SW 1271 (cell line): ENCODE measurements at regions not wholly inside any gene's neighbourhood (a gene's known extent, or its start where the extent isn't known, plus 50 kb on each side); places are given as distances from the start of the nearest gene placed in this dataset.
"Not testable (repeated sequence)": the region's sequence is repeated elsewhere in the genome, so short reads cannot be mapped to it uniquely, and the experiment has no call there.

Experiments
- DNase-seq, 2 experiments: peaks; one replicate each; lab custom pipeline; 2025; lab: John Stamatoyannopoulos, UW

GRCh38 chr9:105022545-105022944 is 94.6 kb upstream of the ABCA1 start:
- DNase-seq = not testable (repeated sequence)

DNA sequence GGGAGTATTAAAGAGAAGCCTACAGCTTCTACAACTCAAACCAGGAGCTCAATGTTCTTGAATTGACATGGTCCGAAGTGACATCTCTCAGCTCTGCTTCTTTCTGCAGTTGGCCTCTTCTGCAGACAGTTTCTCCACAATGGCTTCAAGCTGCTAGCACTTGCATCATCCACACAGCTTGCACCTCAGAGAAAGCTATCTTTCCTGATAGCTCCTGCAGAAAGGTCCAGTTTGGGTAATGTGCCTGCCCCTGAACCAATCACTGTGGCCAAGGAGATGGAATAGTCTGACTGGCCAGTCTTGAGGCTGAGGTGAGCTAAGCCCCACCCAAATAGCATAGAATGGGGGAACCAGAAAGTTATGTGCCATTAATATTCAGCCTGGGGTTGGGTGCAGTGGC is 95.8 kb upstream of the ABCA1 start:
- DNase-seq = no peak

DNA sequence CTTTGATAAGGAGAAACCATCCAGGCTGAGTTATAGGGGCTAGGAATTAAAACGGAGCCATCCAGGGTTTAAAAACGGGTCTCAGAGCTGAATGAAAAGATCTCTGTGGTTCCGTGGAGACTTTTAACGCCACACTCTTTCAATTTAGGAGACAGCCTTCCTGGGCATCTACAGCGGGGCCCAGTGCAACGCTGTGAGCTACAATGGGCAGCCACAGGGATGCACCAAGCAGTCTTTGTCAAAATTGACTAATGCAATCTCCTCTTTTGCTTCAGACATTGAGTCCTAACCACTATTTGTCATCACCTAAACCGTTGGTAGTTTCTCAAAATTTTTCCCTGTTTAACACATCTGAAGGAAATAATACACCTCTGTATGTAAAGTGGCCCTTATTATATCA is 96.6 kb upstream of the ABCA1 start:
- DNase-seq = no peak

- no peak for DNase-seq
Observed at GRCh38 chr9:105026451-105026850, 98.5 kb upstream of the ABCA1 start.

- DNase-seq = no peak
Observed at GRCh38 chr9:105027084-105027483, 99.1 kb upstream of the ABCA1 start.

- DNase-seq = no peak
Observed at GRCh38 chr9:105030285-105030684, 102.3 kb upstream of the ABCA1 start.

- DNase-seq = no peak
Observed at GRCh38 chr9:105037139-105037538, 109.2 kb upstream of the ABCA1 start.

GRCh38 chr9:105038051-105038450 is 110.1 kb upstream of the ABCA1 start:
- DNase-seq = no peak

GRCh38 chr9:105039175-105039799 is 111.3 kb upstream of the ABCA1 start:
- no peak for DNase-seq

GRCh38 chr9:105043370-105043936 is 115.5 kb upstream of the ABCA1 start:
- no peak for DNase-seq

GRCh38 chr9:105044518-105044917 is 116.6 kb upstream of the ABCA1 start:
- no peak for DNase-seq

GRCh38 chr9:105046907-105047741 is 119.2 kb upstream of the ABCA1 start:
- no peak for DNase-seq

GRCh38 chr9:105047742-105048041 is 119.7 kb upstream of the ABCA1 start:
- no peak for DNase-seq

- DNase-seq = no peak
Observed at GRCh38 chr9:105048331-105048730, 120.4 kb upstream of the ABCA1 start.

DNA sequence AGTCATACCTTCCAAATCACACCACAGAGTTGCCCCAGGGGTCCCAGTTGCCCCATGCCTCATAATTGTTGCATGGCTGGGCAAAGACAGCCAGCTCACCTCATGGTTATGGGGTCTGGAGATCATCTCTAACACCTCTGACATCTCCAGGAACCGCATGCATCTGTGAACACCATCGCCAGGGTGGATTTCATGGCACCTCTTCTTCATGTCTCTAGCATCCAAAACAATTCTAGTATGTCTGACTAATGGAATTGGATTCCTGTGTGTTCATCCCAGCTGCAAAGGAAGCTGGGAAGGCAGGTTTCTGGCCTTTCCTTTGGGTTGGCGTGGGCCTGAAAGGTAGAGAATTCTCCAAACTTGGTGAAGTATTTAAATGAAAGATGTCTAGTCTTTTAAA is 122.3 kb upstream of the ABCA1 start:
- DNase-seq = no peak

DNA sequence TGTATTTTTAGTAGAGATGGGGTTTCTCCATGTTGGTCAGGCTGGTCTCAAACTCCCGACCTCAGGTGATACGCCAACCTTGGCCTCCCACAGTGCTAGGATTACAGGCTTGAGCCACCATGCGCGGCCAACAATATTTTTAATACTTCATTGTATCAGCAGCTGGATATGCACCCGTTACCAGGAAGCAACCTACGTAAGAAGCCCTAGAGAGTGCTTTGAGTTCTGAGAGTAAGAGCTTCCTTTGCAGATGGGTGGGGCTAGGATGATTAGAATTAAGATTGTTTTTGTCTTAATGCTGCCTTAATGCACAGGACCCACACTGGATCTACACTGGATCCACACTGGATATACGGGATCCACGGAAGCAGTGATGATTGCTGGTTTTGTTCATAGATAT is 123.9 kb upstream of the ABCA1 start:
- DNase-seq = no peak

GRCh38 chr9:105052346-105052745 is 124.4 kb upstream of the ABCA1 start:
- no peak for DNase-seq

- DNase-seq = no peak
Observed at GRCh38 chr9:105053209-105053652, 125.3 kb upstream of the ABCA1 start.

DNA sequence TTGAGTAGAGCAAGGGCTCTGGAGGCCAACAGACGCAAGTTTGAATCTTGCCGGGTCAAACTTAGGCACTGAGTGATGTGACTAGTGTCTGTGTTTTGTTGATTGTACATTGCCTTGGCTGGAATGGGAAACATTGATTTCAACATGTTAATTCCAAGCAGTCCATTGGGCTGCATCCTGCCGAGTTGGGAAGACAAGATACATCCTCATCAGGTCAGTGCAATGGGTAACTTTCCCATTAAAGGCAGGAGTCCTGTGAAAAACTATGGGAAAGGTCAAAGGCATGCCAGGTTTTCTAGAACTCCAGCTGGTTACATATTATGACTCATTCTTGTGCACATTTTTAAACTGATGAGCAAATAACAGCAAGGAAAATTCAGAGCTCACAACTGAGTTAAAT is 126.5 kb upstream of the ABCA1 start:
- peak in 1 of 2 experiments; percentile 56 for DNase-seq

DNA sequence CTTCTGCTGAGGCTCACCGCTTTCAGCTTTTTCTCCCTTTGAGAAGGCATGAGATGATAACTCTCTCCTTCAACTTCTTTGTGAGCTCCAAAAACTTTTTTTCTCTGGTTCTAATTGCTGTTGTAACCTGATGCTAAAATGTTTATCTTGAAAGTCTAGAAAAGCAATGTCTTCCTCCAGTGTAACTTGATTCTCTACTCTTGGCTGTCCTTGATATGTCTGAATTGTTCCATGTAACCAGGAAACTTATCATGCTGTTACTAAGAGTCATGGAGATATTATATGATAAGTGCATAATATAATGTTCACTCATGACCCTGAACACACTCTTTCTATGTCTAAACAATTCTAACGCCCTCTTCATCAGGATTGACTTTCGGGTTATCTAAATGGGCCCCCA is 128.0 kb upstream of the ABCA1 start:
- DNase-seq = no peak

GRCh38 chr9:105057551-105057950 is 129.6 kb upstream of the ABCA1 start:
- DNase-seq = no peak

DNA sequence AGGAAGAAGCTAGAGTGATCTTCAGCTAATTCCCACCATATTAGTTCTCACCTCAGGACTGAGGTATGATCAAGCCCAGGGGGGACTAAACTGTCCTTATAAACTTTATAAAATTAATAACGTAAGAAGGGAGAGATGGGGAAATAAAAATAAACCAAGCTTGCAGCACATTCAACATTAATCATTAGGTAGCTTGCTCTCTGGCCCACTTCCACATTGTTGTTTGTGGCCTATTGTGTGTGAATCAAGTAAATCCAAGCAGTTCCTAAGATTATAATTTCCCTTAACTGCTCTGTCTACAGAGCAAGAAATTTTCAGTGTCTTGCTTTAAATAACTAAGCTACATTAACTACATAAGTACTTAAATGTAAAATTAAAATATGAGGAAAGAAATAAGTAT is 131.3 kb upstream of the ABCA1 start:
- DNase-seq = no peak

DNA sequence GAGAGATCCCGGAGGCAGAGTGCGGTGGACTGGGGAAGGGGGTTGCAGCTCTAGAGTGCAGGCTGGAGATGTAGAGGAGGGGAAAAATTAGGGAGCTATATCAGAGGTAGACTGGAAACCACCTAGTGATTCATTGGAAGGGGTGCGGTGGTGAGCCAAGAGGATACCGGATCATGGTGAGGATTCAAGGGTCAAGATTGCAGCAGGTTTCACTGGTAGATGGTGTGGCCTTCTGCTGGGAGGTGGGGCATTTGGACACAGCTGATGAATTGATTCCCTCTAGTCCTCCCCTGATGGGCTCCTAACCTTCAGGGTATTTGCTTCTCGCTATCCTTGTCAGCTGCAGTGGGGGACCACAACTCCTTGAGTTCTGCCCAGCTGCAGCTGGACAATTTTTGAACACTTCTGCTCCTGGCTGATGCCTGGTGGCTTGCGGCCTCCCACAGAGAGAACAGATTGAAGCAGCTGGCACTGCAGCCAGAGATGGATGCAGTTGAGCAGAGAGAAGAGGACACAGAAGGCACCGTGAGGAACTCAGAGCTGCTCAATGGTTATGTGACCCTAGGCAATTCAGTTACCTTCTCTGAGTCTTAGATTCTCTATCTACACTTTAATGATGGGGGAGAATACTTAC is 134.4 kb upstream of the ABCA1 start:
- no peak for DNase-seq
